H1 (cell line): ENCODE measurements at regions not wholly inside any gene's neighbourhood (a gene's known extent, or its start where the extent isn't known, plus 50 kb on each side); places are given as distances from the start of the nearest gene placed in this dataset.

Source experiments
- CTCF ChIA-PET: fragments of 300-600 bp; sonication (Branson Sonifier 250); formaldehyde crosslinking; loops from one replicate; lab custom pipeline; 2021; ENCODE audit not compliant: partially characterized antibody; lab: Charles Lee
- POLR2A ChIA-PET: fragments of 300-600 bp; sonication (Branson Sonifier 250); formaldehyde crosslinking; loops from one replicate; lab custom pipeline; 2021; ENCODE audit warnings: inconsistent platforms; ENCODE audit not compliant: partially characterized antibody; lab: Charles Lee
- DNase-seq, 2 experiments: peaks; one replicate each; pipeline versions ENCODE4 v3.0.0 to v3.0.0-alpha.2; 2010 to 2022; ENCODE audit warnings: low spot score in 2 of 2, low read depth in 1 of 2, mixed read lengths in 1 of 2
- FAIRE-seq: peaks from 2 replicates; lab custom pipeline; 2011; peaks lifted over from hg19 to GRCh38; lab: Jason Lieb, UNC
- H2AFZ ChIP-seq: 2 replicates; pipeline ENCODE4 v1.8.1; 2012; ENCODE audit warnings: low read length, inconsistent platforms
- H2AK5ac ChIP-seq: 2 replicates; pipeline ENCODE4 v1.6.1; 2013; ENCODE audit warnings: low read depth, low read length
- H2BK120ac ChIP-seq: replicated peaks from 2 replicates; pipeline ENCODE3; 2013; ENCODE audit warnings: low read depth, low read length, inconsistent platforms
- H2BK12ac ChIP-seq: 2 replicates; pipeline ENCODE4 v1.6.1; 2013; ENCODE audit warnings: low read depth, low read length
- H2BK15ac ChIP-seq: 2 replicates; pipeline ENCODE4 v1.6.1; 2013; ENCODE audit warnings: low read length
- H2BK20ac ChIP-seq: 2 replicates; pipeline ENCODE4 v1.6.1; 2013; ENCODE audit warnings: low read length
- H2BK5ac ChIP-seq: 2 replicates; pipeline ENCODE4 v1.6.1; 2013; ENCODE audit warnings: low read depth, low read length
- H3K14ac ChIP-seq: 2 replicates; pipeline ENCODE4 v1.6.1; 2013; ENCODE audit warnings: inconsistent platforms; ENCODE audit not compliant: insufficient read length
- H3K18ac ChIP-seq: 2 replicates; pipeline ENCODE4 v1.6.1; 2013; ENCODE audit warnings: low read length; ENCODE audit errors: extremely low read depth
- H3K23ac ChIP-seq: 2 replicates; pipeline ENCODE4 v1.6.1; 2013; ENCODE audit warnings: inconsistent platforms; ENCODE audit not compliant: insufficient read length
- H3K23me2 ChIP-seq: 2 replicates; pipeline ENCODE4 v1.6.1; 2013; ENCODE audit warnings: low read depth, low read length
- H3K27ac ChIP-seq: 2 replicates; pipeline ENCODE4 v1.6.1; 2011; ENCODE audit warnings: low read depth, low read length, inconsistent platforms
- H3K27me3 ChIP-seq, 4 experiments: replicated peaks in 1 of 4; 1 replicate in 1 of 4; 2 replicates in 3 of 4; pipeline versions ENCODE4 v1.6.1 to v1.8.1; 2011 to 2013; ENCODE audit warnings: low read length in 3 of 4, mild to moderate bottlenecking in 3 of 4, inconsistent platforms in 2 of 4, mixed read lengths in 2 of 4, moderate library complexity in 1 of 4; ENCODE audit not compliant: control insufficient read depth in 3 of 4, insufficient read depth in 3 of 4; ENCODE audit errors: extremely low read depth in 1 of 4
- H3K36me3 ChIP-seq, 4 experiments: 2 replicates each; pipeline versions ENCODE4 v1.6.1 to v1.8.1; 2011 to 2013; ENCODE audit warnings: mild to moderate bottlenecking in 4 of 4, low read length in 3 of 4, moderate library complexity in 2 of 4, control low read depth in 1 of 4, inconsistent platforms in 1 of 4; ENCODE audit not compliant: insufficient read depth in 4 of 4, control insufficient read depth in 2 of 4
- H3K4ac ChIP-seq: replicated peaks from 2 replicates; pipeline ENCODE3; 2013; ENCODE audit warnings: low read length, low read depth, mixed read lengths, inconsistent platforms; ENCODE audit not compliant: insufficient read length
- H3K4me1 ChIP-seq, 4 experiments: replicated peaks in 1 of 4; 1 replicate in 1 of 4; 2 replicates in 3 of 4; pipeline versions ENCODE4 v1.6.1 to v1.8.1; 2011 to 2013; ENCODE audit warnings: low read length in 3 of 4, inconsistent platforms in 2 of 4, mixed read lengths in 1 of 4; ENCODE audit not compliant: insufficient read depth in 4 of 4, control insufficient read depth in 3 of 4
- H3K4me2 ChIP-seq, 2 experiments: 2 replicates each; pipeline versions ENCODE4 v1.6.1 to v1.8.1; 2011 to 2013; ENCODE audit warnings: low read depth in 2 of 2, low read length in 2 of 2, control low read depth in 1 of 2, inconsistent platforms in 1 of 2, mild to moderate bottlenecking in 1 of 2; ENCODE audit not compliant: insufficient read depth in 1 of 2
- H3K4me3 ChIP-seq, 4 experiments: fragments of 200-600, 300-600 bp in 1 of 4; sonication (generic), shearing (Covaris generic), sonication (Bioruptor Twin) in 1 of 4; 2 replicates each; pipeline versions ENCODE4 v1.5.1 to v1.8.1; 2011 to 2016; ENCODE audit warnings: low read length in 4 of 4, low read depth in 3 of 4, control low read depth in 2 of 4, inconsistent platforms in 2 of 4, mild to moderate bottlenecking in 2 of 4, mixed read lengths in 1 of 4, moderate library complexity in 1 of 4; ENCODE audit not compliant: insufficient read depth in 2 of 4; ENCODE audit errors: extremely low read depth in 1 of 4
- H3K56ac ChIP-seq: replicated peaks from 2 replicates; pipeline ENCODE3; 2013; ENCODE audit warnings: low read depth, mild to moderate bottlenecking, mixed read lengths, low read length, inconsistent platforms; ENCODE audit not compliant: insufficient read length
- H3K79me1 ChIP-seq: 2 replicates; pipeline ENCODE4 v1.6.1; 2013; ENCODE audit warnings: low read depth, low read length, control low read depth
- H3K79me2 ChIP-seq, 2 experiments: 2 replicates each; pipeline versions ENCODE4 v1.6.1 to v1.8.1; 2012 to 2013; ENCODE audit warnings: low read length in 2 of 2, mild to moderate bottlenecking in 2 of 2, inconsistent platforms in 1 of 2; ENCODE audit not compliant: insufficient read depth in 2 of 2, control insufficient read depth in 1 of 2
- H3K9ac ChIP-seq, 4 experiments: replicated peaks in 1 of 4; 1 replicate in 1 of 4; 2 replicates in 3 of 4; pipeline versions ENCODE4 v1.6.1 to v1.8.1; 2011 to 2013; ENCODE audit warnings: low read depth in 3 of 4, low read length in 3 of 4, control low read depth in 2 of 4, mild to moderate bottlenecking in 2 of 4, moderate library complexity in 2 of 4, inconsistent platforms in 1 of 4; ENCODE audit errors: extremely low read depth in 1 of 4
- H3K9me3 ChIP-seq, 2 experiments: 2 replicates each; pipeline versions ENCODE4 v1.6.1 to v1.8.1; 2012 to 2013; ENCODE audit warnings: mild to moderate bottlenecking in 2 of 2, moderate library complexity in 2 of 2, control low read depth in 1 of 2, inconsistent platforms in 1 of 2, low read depth in 1 of 2, low read length in 1 of 2, mixed read lengths in 1 of 2; ENCODE audit not compliant: insufficient read depth in 2 of 2
- H4K20me1 ChIP-seq, 2 experiments: replicated peaks in 1 of 2; 2 replicates each; pipeline versions ENCODE3 to v1.8.1; 2011 to 2013; ENCODE audit warnings: inconsistent platforms in 2 of 2, low read length in 2 of 2, mild to moderate bottlenecking in 1 of 2; ENCODE audit not compliant: insufficient read depth in 2 of 2, control insufficient read depth in 1 of 2
- H4K5ac ChIP-seq: 2 replicates; pipeline ENCODE4 v1.6.1; 2013; ENCODE audit warnings: low read length, low read depth, mixed read lengths, inconsistent platforms; ENCODE audit not compliant: insufficient read length
- H4K8ac ChIP-seq: 2 replicates; pipeline ENCODE4 v1.8.0; 2013; ENCODE audit warnings: mild to moderate bottlenecking, moderate library complexity, low read length, inconsistent platforms; ENCODE audit not compliant: insufficient read depth; ENCODE audit errors: extremely low read depth
- H4K91ac ChIP-seq: replicated peaks from 2 replicates; pipeline ENCODE3; 2013; ENCODE audit warnings: low read length, mixed read lengths, inconsistent platforms; ENCODE audit not compliant: insufficient read length
- ATF3 ChIP-seq: IDR thresholded peaks from 2 replicates; pipeline ENCODE4 v1.6.1; 2011; ENCODE audit warnings: low read depth, mild to moderate bottlenecking, low read length; ENCODE audit not compliant: insufficient read depth
- CHD1 ChIP-seq: IDR thresholded peaks from 2 replicates; pipeline ENCODE4 v1.6.1; 2012; ENCODE audit warnings: low read depth, low read length, improper control_type of control experiment
- EGR1 ChIP-seq: IDR thresholded peaks from 2 replicates; pipeline ENCODE4 v1.6.1; 2011; ENCODE audit warnings: low read depth, low read length, borderline replicate concordance
- HDAC6 ChIP-seq: IDR thresholded peaks from one replicate; pipeline ENCODE4 v1.7.1; 2012; ENCODE audit warnings: low read depth, mild to moderate bottlenecking, inconsistent platforms, low read length, moderate library complexity
- JUN ChIP-seq: IDR thresholded peaks from 2 replicates; pipeline ENCODE4 v1.6.1; 2011; ENCODE audit warnings: low read depth, mild to moderate bottlenecking, improper control_type of control experiment, low read length
- KDM4A ChIP-seq: IDR thresholded peaks from one replicate; pipeline ENCODE4 v1.7.1; 2012; ENCODE audit warnings: low read depth, mild to moderate bottlenecking, moderate library complexity, low read length, inconsistent platforms; ENCODE audit not compliant: severe bottlenecking
- KDM5A ChIP-seq: fragments of 200-600 bp; IDR thresholded peaks from 2 replicates; pipeline ENCODE4 v1.7.1; 2012; ENCODE audit warnings: mild to moderate bottlenecking, low read length, inconsistent platforms, mixed read lengths
- RAD21 ChIP-seq, 2 experiments: IDR thresholded peaks in 1 of 2; conservative IDR thresholded peaks in 1 of 2; 2 replicates each; pipeline ENCODE4 v1.6.1; 2011; ENCODE audit warnings: low read depth in 2 of 2, low read length in 2 of 2, improper control_type of control experiment in 1 of 2, inconsistent platforms in 1 of 2, mild to moderate bottlenecking in 1 of 2, moderate library complexity in 1 of 2
- SIX5 ChIP-seq: IDR thresholded peaks from 2 replicates; pipeline ENCODE4 v1.6.1; 2011; ENCODE audit warnings: mild to moderate bottlenecking, low read depth, low read length
- SP2 ChIP-seq: IDR thresholded peaks from 2 replicates; pipeline ENCODE4 v1.6.1; 2012; ENCODE audit warnings: mild to moderate bottlenecking, low read length, inconsistent platforms
- TEAD4 ChIP-seq: IDR thresholded peaks from 2 replicates; pipeline ENCODE4 v1.6.1; 2012; ENCODE audit warnings: low read depth, low read length, inconsistent platforms, mixed read lengths
- WGBS, 2 experiments: shearing (Covaris generic) in 1 of 2; methylation state at CpG; one replicate each; pipeline versions ENCODE4 v1.1.6 to v1.1.7; 2013 to 2015; ENCODE audit warnings: low lambda C conversion rate in 2 of 2, mixed read lengths in 2 of 2, inconsistent platforms in 1 of 2, low coverage in 1 of 2, missing lambda C conversion rate in 1 of 2; ENCODE audit not compliant: insufficient replicate concordance in 2 of 2, insufficient coverage in 1 of 2, insufficient read length in 1 of 2; ENCODE audit errors: extremely low coverage in 1 of 2, missing lambda C conversion rate in 1 of 2; 5-methylcytosine and 5-hydroxymethylcytosine counted together
- TF ChIP-seq, protein P1 (sequence below): IDR thresholded peaks from 2 replicates; pipeline ENCODE4 v1.6.1; 2012; ENCODE audit warnings: inconsistent platforms

- H3K18ac ChIP-seq, result no peak overlapping the region
- no peak overlapping the region for H4K5ac ChIP-seq
- H4K91ac ChIP-seq, result no peak overlapping the region
- no peak overlapping the region for H2AFZ ChIP-seq
- WGBS, 2 experiments, result 75% methylated on average over 3 of the region's 3 CpGs; no CpG with 5 or more reads in 1 of the 2 experiments
- H3K36me3 ChIP-seq, result no peaks in the 10 kb centered on the region
- H2BK12ac ChIP-seq, result no peak overlapping the region
- H3K79me2 ChIP-seq, result no peaks in the 10 kb centered on the region
- H3K4me1 ChIP-seq, result no peaks in the 10 kb centered on the region
- no peak overlapping the region for H4K8ac ChIP-seq
- no peaks in the 10 kb centered on the region for H3K27me3 ChIP-seq
- no peaks in the 10 kb centered on the region for H3K79me1 ChIP-seq
- H2AK5ac ChIP-seq, result no peak overlapping the region
- H4K20me1 ChIP-seq, result no peaks in the 10 kb centered on the region
- POLR2A ChIA-PET, result no interaction called here
- H3K23me2 ChIP-seq, result no peaks in the 10 kb centered on the region
- no peak overlapping the region for H3K14ac ChIP-seq
- no peak overlapping the region for H3K4me3 ChIP-seq
- H3K23ac ChIP-seq, result no peak overlapping the region
- FAIRE-seq (no peak), DNase-seq (no peak)
- no peak overlapping the region for H3K4me2 ChIP-seq
- peaks cover 5 to 6% of the 10 kb centered on the region in 2 experiments; a peak in 2 of 4 replicates for H3K9me3 ChIP-seq
- H3K4ac ChIP-seq, result no peak overlapping the region
- H2BK15ac ChIP-seq, result no peak overlapping the region
- H3K9ac ChIP-seq, result no peak overlapping the region
- no peak overlapping the region for H3K56ac ChIP-seq
- no peak overlapping the region for H3K27ac ChIP-seq
- H2BK120ac ChIP-seq, result no peak overlapping the region
- no peak overlapping the region for H2BK5ac ChIP-seq
- CTCF ChIA-PET, result no interaction called here
- H2BK20ac ChIP-seq, result no peak overlapping the region
- TF ChIP-seq KDM4A (no peak), JUN (no peak), KDM5A (no peak), EGR1 (no peak), ATF3 (no peak), SIX5 (no peak), RAD21 (IDR thresholded peaks at IDR 0.05 in 1 of 2, conservative IDR thresholded peaks at IDR 0.05 in 1 of 2; ENCODE audit: low read depth in 2 of 2, low read length in 2 of 2) (no peak), CHD1 (no peak), TEAD4 (no peak), HDAC6 (no peak), SP2 (no peak)
- TF ChIP-seq, protein P1, sequence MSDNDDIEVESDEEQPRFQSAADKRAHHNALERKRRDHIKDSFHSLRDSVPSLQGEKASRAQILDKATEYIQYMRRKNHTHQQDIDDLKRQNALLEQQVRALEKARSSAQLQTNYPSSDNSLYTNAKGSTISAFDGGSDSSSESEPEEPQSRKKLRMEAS, result no peak
Measured at GRCh38 chr1:5567839-5568238, 424.4 kb downstream of the NPHP4 start.
